GM12875 (cell line): ENCODE measurements at regions not wholly inside any gene's neighbourhood (a gene's known extent, or its start where the extent isn't known, plus 50 kb on each side); places are given as distances from the start of the nearest gene placed in this dataset.

Experiments used
- H3K4me3 ChIP-seq: one replicate; pipeline ENCODE4 v1.5.1; 2011; ENCODE audit warnings: low read depth, low read length, control low read depth
- CTCF ChIP-seq: IDR thresholded peaks from 2 replicates; pipeline ENCODE4 v1.5.1; 2011; ENCODE audit warnings: low read depth, mild to moderate bottlenecking, control low read depth, inconsistent platforms, low read length, moderate library complexity, borderline replicate concordance; ENCODE audit not compliant: insufficient read depth

GRCh38 chr2:120861576-120862191, 126.0 kb downstream of the GLI2 start:
- no peak overlapping the region for H3K4me3 ChIP-seq
- TF ChIP-seq CTCF, result no peak

- H3K4me3 ChIP-seq, result no peak overlapping the region
- no peak for TF ChIP-seq CTCF
Observed at GRCh38 chr2:120862201-120863060, 126.8 kb downstream of the GLI2 start.

GRCh38 chr2:120863146-120863545, 127.5 kb downstream of the GLI2 start:
- no peak for TF ChIP-seq CTCF
- H3K4me3 ChIP-seq, result no peak overlapping the region

- no peak overlapping the region for H3K4me3 ChIP-seq
- TF ChIP-seq CTCF, result no peak
Observed at GRCh38 chr2:120863661-120864320, 128.1 kb downstream of the GLI2 start.

GRCh38 chr2:120864981-120865380, 129.3 kb downstream of the GLI2 start:
- TF ChIP-seq CTCF, result no peak
- H3K4me3 ChIP-seq, result no peak overlapping the region

- H3K4me3 ChIP-seq, result no peak overlapping the region
- no peak for TF ChIP-seq CTCF
Observed at GRCh38 chr2:120865656-120866055, 130.0 kb downstream of the GLI2 start.
